ENCODE measurements at regions not wholly inside any gene's neighbourhood (a gene's known extent, or its start where the extent isn't known, plus 50 kb on each side); places are given as distances from the start of the nearest gene placed in this dataset.

- H3K9ac ChIP-seq (ENCODE audit: extremely low read depth, insufficient read length, low read length), result no peak overlapping the region
- no peaks in the 10 kb centered on the region for H3K27me3 ChIP-seq (ENCODE audit: insufficient read depth, low read length)
- H3K9me3 Mint-ChIP-seq, result peaks cover 7 to 8% of the 10 kb centered on the region in 2 experiments; a peak in 4 of 5 replicates
- H4K5ac ChIP-seq (ENCODE audit: insufficient read length, low read depth, low read length), result no peak overlapping the region
- no peak for DNase-seq
- no peak overlapping the region for H3K4me3 Mint-ChIP-seq
- H3K79me2 ChIP-seq (ENCODE audit: insufficient read depth, low read length), result no peaks in the 10 kb centered on the region
- H2BK12ac ChIP-seq (ENCODE audit: insufficient read length, low read depth, low read length), result no peak overlapping the region
- H2BK120ac ChIP-seq (ENCODE audit: low read depth, low read length, poor library complexity, severe bottlenecking), result no peak overlapping the region
- no peak overlapping the region for H3K14ac ChIP-seq (ENCODE audit: insufficient read depth, low read length)
- H2BK15ac ChIP-seq (ENCODE audit: low read depth, low read length), result no peak overlapping the region
- no peaks in the 10 kb centered on the region for H4K20me1 ChIP-seq (ENCODE audit: control insufficient read depth, insufficient read depth, insufficient read length)
- no peak overlapping the region for H3T11ph ChIP-seq (ENCODE audit: low read length)
- no peak overlapping the region for H3K27ac Mint-ChIP-seq
- H3K56ac ChIP-seq (ENCODE audit: insufficient read length, low read depth, low read length), result no peak overlapping the region
- H3K27ac ChIP-seq (ENCODE audit: insufficient read length, low read depth, low read length), result no peak overlapping the region
- no peak overlapping the region for H3K4ac ChIP-seq (ENCODE audit: low read depth, low read length)
- no peaks in the 10 kb centered on the region for H3K9me3 ChIP-seq (ENCODE audit: control insufficient read depth, low read depth, low read length)
- no peaks in the 10 kb centered on the region for H3K27me3 Mint-ChIP-seq (ENCODE audit: low read depth)
- no CpG with 5 or more reads among the region's 2 CpGs for WGBS (ENCODE audit: extremely low coverage, insufficient read length, low lambda C conversion rate)
- no peak overlapping the region for H2AFZ ChIP-seq (ENCODE audit: low read length)
- H2BK5ac ChIP-seq (ENCODE audit: insufficient read length, low read length), result no peak overlapping the region
- no peaks in the 10 kb centered on the region for H3K4me1 ChIP-seq (ENCODE audit: insufficient read depth, low read length)
- H3K36me3 Mint-ChIP-seq (ENCODE audit: insufficient read depth in 1 of 3, low read depth in 3 of 3), result no peaks in the 10 kb centered on the region; a peak in 2 of 7 replicates
- peaks cover 2 to 5% of the 10 kb centered on the region in 2 experiments; a peak in 2 of 4 replicates for H3K4me1 Mint-ChIP-seq
- no peak overlapping the region for H4K91ac ChIP-seq (ENCODE audit: insufficient read length, low read depth, low read length)
- no peak overlapping the region for H2AK5ac ChIP-seq (ENCODE audit: insufficient read length, low read length)
- no peak overlapping the region for H4K8ac ChIP-seq (replicated peaks; ENCODE audit: insufficient read length, low read depth, low read length)
- no peak overlapping the region for H3K18ac ChIP-seq (ENCODE audit: insufficient read length, low read depth, low read length)
- no peak for TF ChIP-seq CTCF (conservative IDR thresholded peaks at IDR 0.05)
- H3K23me2 ChIP-seq (ENCODE audit: insufficient read length, low read depth, low read length, poor library complexity, severe bottlenecking), result no peaks in the 10 kb centered on the region
- H3K79me1 ChIP-seq (ENCODE audit: insufficient read depth, low read depth, low read length, poor library complexity, severe bottlenecking), result no peaks in the 10 kb centered on the region
- H3K4me2 ChIP-seq (ENCODE audit: insufficient read depth, insufficient read length, low read length), result no peak overlapping the region
- H3K23ac ChIP-seq (ENCODE audit: insufficient read length, low read depth, low read length), result no peak overlapping the region
- H2BK20ac ChIP-seq (ENCODE audit: low read depth, low read length, poor library complexity, severe bottlenecking), result no peak overlapping the region
Observed at GRCh38 chr19:28558783-28559182, 654.2 kb downstream of the UQCRFS1 start.
